ENCODE measurements at regions not wholly inside any gene's neighbourhood (a gene's known extent, or its start where the extent isn't known, plus 50 kb on each side); places are given as distances from the start of the nearest gene placed in this dataset.

- H3K4me1 ChIP-seq = no peaks in the 10 kb centered on the region; the same call in none of the 2 replicates
- no peaks in the 10 kb centered on the region for H3K36me3 ChIP-seq
- H3K27me3 ChIP-seq = no peaks in the 10 kb centered on the region
- H3K4me3 ChIP-seq (ENCODE audit: low read depth, low read length) = no peak overlapping the region
- no peak for DNase-seq
- TF ChIP-seq CTCF (IDR thresholded peaks at IDR 0.05; ENCODE audit: low read depth, low read length) = no peak
- no peaks in the 10 kb centered on the region for H3K9me3 ChIP-seq
Observed at GRCh38 chr4:126737899-126738526, 894.7 kb upstream of the INTU start.

GRCh38 chr4:126738527-126738923, 894.2 kb upstream of the INTU start:
- Histone ChIP-seq H3K9me3 (no peaks in the 10 kb centered on the region), H3K4me3 (ENCODE audit: low read depth, low read length) (no peak overlapping the region), H3K4me1 (no peaks in the 10 kb centered on the region; the same call in none of the 2 replicates), H3K27me3 (no peaks in the 10 kb centered on the region), H3K36me3 (no peaks in the 10 kb centered on the region)
- TF ChIP-seq CTCF (IDR thresholded peaks at IDR 0.05; ENCODE audit: low read depth, low read length) = no peak
- DNase-seq = no peak

GRCh38 chr4:126738926-126739325, 893.8 kb upstream of the INTU start:
- TF ChIP-seq CTCF (IDR thresholded peaks at IDR 0.05; ENCODE audit: low read depth, low read length) = no peak
- Histone ChIP-seq H3K4me1 (no peaks in the 10 kb centered on the region; the same call in 1 of the 2 replicates), H3K9me3 (no peaks in the 10 kb centered on the region), H3K4me3 (ENCODE audit: low read depth, low read length) (no peak overlapping the region), H3K27me3 (no peaks in the 10 kb centered on the region), H3K36me3 (no peaks in the 10 kb centered on the region)
- DNase-seq = no peak

- H3K4me3 ChIP-seq (ENCODE audit: low read depth, low read length) = no peak overlapping the region
- TF ChIP-seq CTCF (IDR thresholded peaks at IDR 0.05; ENCODE audit: low read depth, low read length) = no peak
- DNase-seq = no peak
- H3K36me3 ChIP-seq = no peaks in the 10 kb centered on the region
- no peaks in the 10 kb centered on the region for H3K9me3 ChIP-seq
- H3K27me3 ChIP-seq = no peaks in the 10 kb centered on the region
- H3K4me1 ChIP-seq = no peaks in the 10 kb centered on the region; the same call in 1 of the 2 replicates
Observed at GRCh38 chr4:126740687-126741086, 892.1 kb upstream of the INTU start.

GRCh38 chr4:126742048-126742447, 890.7 kb upstream of the INTU start:
- Histone ChIP-seq H3K9me3 (no peaks in the 10 kb centered on the region), H3K27me3 (no peaks in the 10 kb centered on the region), H3K4me3 (ENCODE audit: low read depth, low read length) (no peak overlapping the region), H3K36me3 (no peaks in the 10 kb centered on the region), H3K4me1 (no peaks in the 10 kb centered on the region; the same call in 1 of the 2 replicates)
- TF ChIP-seq CTCF (IDR thresholded peaks at IDR 0.05; ENCODE audit: low read depth, low read length) = no peak
- no peak for DNase-seq

GRCh38 chr4:126742885-126743284, 889.9 kb upstream of the INTU start:
- Histone ChIP-seq H3K9me3 (no peaks in the 10 kb centered on the region), H3K4me1 (no peaks in the 10 kb centered on the region; the same call in 1 of the 2 replicates), H3K36me3 (no peaks in the 10 kb centered on the region), H3K27me3 (no peaks in the 10 kb centered on the region), H3K4me3 (ENCODE audit: low read depth, low read length) (no peak overlapping the region)
- no peak for DNase-seq
- TF ChIP-seq CTCF (IDR thresholded peaks at IDR 0.05; ENCODE audit: low read depth, low read length) = no peak

All from BE2C (cell line).